ENCODE measurements at regions not wholly inside any gene's neighbourhood (a gene's known extent, or its start where the extent isn't known, plus 50 kb on each side); places are given as distances from the start of the nearest gene placed in this dataset.

DNA sequence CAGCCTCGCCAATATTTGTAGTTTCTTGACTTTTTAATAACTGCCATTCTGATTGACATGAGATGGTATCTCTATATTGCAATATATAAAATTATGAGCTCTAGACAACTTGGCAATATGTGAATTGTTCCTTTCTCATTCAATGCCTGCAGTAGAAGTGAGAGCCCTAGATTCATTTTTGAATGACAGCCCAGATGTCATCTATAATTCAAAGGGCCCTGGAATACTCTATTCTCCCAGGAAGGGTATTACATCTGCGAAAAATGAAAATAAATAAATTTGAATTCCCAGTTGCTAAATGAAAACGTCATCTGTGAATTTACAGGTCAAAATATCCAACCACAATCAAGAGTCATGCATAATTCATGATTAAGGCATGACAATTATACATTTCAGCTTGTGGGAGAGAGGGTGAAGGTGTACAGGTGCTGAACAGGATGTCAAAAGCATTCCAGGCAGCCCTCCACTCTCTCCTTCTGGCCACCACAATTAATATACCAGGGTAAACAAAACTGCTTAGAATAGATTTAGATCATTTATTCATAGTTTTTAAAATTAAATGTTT lies 1147.3 kb downstream of the XPNPEP1 start:
- no peak for TF ChIP-seq CTCF (IDR thresholded peaks at IDR 0.05)

DNA sequence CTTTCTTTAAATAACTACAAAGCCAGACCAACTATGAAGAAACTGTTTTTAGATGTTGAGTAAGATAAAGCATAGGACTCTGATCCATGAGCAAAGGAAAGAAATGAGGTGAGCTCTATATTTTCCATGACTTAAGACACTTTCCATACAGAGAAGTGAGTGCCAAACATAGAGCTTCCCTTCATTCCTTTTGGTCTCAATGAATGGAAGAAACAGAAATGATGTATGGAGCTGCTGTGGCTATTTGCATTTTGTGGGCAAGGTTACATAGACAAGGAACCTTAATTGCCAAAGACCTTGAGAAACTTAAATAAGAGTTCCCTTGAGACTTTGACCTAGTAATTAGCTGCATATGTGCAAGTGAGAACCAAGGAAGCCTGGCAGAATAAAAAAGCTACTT lies 1152.2 kb downstream of the XPNPEP1 start:
- TF ChIP-seq CTCF (IDR thresholded peaks at IDR 0.05) = no peak

- no peak for TF ChIP-seq CTCF (IDR thresholded peaks at IDR 0.05)
Observed at GRCh38 chr10:108765794-108766193, 1157.5 kb downstream of the XPNPEP1 start.

DNA sequence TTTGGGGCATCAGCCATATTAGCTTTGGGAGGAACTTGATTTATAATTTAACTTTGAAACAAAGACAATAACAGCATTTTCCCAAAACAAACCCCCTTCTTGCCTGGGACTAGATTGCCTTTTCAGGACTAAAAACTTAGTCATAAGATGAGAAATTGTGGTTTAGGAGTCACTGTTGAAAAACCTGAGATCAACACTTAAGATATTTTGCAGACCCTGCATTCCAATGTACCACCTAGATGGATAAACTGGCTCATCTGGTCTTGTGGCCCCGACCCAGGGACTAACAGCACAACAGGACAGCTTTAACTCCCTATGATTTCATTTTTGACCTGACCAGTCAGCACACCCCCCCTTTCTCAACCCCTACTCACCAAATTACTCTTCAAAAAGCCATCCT lies 1165.4 kb downstream of the XPNPEP1 start:
- TF ChIP-seq CTCF (IDR thresholded peaks at IDR 0.05) = no peak

GRCh38 chr10:108755646-108756045 lies 1167.7 kb downstream of the XPNPEP1 start:
- TF ChIP-seq CTCF (IDR thresholded peaks at IDR 0.05) = no peak

GRCh38 chr10:108753326-108753725 lies 1170.0 kb downstream of the XPNPEP1 start:
- TF ChIP-seq CTCF (IDR thresholded peaks at IDR 0.05) = no peak

GRCh38 chr10:108749042-108749441 lies 1174.3 kb downstream of the XPNPEP1 start:
- TF ChIP-seq CTCF (IDR thresholded peaks at IDR 0.05) = no peak

DNA sequence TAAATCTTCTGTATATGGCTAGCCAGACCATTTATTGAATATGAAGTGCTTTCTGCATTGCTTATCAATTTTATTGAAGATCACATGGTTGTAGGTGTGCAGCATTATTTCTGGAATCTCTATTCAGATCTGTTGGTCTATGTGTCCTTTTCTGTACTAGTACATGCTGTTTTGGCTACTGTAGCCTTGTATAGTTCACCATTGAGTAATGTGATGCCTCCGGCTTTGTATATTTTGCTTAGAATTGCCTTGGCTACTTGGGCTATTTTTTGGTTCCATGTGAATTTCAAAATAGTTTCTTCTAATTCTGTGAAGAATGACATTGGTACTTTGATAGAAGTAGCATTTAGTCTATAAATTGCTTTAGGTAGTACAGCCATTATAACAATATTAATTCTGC lies 1187.2 kb downstream of the XPNPEP1 start:
- no peak for TF ChIP-seq CTCF (IDR thresholded peaks at IDR 0.05)
